ENCODE measurements at regions not wholly inside any gene's neighbourhood (a gene's known extent, or its start where the extent isn't known, plus 50 kb on each side); places are given as distances from the start of the nearest gene placed in this dataset.

DNA sequence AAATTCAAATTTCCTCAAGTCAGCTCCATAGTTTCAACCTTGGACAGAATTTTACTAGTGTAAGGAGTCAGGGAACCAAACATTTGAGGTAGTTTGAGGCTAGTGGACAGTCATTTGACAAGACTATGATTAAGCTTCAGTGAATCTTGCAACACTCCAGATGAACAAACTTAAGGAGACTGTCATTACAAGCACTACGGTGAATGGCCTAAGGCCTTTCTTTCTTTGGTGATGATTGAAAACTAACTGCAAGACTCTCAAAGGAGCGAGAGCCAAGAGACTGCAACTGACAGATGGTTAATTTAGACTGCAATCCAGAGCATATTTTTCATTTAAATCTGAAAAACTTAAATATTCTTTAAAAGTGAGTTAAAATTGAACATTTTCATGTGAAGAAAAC lies 272.3 kb upstream of the NECTIN3 start:
- TF ChIP-seq, protein P1, sequence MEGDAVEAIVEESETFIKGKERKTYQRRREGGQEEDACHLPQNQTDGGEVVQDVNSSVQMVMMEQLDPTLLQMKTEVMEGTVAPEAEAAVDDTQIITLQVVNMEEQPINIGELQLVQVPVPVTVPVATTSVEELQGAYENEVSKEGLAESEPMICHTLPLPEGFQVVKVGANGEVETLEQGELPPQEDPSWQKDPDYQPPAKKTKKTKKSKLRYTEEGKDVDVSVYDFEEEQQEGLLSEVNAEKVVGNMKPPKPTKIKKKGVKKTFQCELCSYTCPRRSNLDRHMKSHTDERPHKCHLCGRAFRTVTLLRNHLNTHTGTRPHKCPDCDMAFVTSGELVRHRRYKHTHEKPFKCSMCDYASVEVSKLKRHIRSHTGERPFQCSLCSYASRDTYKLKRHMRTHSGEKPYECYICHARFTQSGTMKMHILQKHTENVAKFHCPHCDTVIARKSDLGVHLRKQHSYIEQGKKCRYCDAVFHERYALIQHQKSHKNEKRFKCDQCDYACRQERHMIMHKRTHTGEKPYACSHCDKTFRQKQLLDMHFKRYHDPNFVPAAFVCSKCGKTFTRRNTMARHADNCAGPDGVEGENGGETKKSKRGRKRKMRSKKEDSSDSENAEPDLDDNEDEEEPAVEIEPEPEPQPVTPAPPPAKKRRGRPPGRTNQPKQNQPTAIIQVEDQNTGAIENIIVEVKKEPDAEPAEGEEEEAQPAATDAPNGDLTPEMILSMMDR (IDR thresholded peaks at IDR 0.05), result no peak
- TF ChIP-seq POLR2A (IDR thresholded peaks at IDR 0.05), result no peak
